ENCODE measurements at regions not wholly inside any gene's neighbourhood (a gene's known extent, or its start where the extent isn't known, plus 50 kb on each side); places are given as distances from the start of the nearest gene placed in this dataset.

DNA sequence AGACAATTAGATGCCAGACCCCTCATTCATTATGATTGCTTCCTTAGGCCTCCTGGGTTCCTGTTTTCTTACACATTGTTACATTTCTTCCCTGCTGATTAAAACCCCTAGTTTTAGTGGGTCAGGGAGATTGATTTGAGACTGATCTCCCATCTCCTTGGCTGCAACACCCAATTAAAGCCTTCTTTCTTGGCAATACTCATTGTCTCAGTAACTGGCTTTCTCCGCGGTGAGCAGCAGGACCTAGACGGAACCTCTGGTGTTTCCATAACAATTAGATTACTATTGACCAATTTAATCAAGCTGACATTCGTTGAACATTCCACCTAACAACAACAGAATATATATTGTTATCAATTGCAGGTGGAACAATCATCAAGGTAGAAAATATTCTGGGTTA, 1676.4 kb upstream of the SLC39A10 start:
- DNase-seq (ENCODE audit: low read depth in 2 of 3, low spot score in 2 of 3): no peak

- no peak for DNase-seq (ENCODE audit: low read depth in 2 of 3, low spot score in 2 of 3)
These were observed 1683.2 kb upstream of the SLC39A10 start for GRCh38 chr2:193973781-193974180.

- no peak for DNase-seq (ENCODE audit: low read depth in 2 of 3, low spot score in 2 of 3)
These were observed 1690.4 kb upstream of the SLC39A10 start for GRCh38 chr2:193966590-193966989.

DNA sequence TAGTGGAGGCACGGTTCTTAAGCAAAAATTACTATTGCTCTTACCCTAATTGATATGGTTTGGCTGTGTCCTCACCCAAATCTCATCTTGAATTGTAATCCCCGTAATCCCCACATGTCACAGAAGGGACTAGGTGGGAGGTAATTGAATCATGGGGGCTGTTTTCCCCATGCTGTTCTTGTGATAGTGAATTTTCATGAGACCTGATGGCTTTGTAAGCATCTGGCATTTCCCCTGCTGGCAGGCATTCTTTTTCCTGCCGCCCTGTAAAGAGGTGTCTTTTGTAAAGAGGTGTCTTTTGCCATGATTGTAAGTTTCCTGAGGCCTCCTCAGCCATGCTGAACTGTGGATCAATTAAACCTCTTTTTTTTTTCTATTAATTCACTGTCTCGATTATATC, 1691.8 kb upstream of the SLC39A10 start:
- DNase-seq (ENCODE audit: low read depth in 2 of 3, low spot score in 2 of 3): no peak

DNA sequence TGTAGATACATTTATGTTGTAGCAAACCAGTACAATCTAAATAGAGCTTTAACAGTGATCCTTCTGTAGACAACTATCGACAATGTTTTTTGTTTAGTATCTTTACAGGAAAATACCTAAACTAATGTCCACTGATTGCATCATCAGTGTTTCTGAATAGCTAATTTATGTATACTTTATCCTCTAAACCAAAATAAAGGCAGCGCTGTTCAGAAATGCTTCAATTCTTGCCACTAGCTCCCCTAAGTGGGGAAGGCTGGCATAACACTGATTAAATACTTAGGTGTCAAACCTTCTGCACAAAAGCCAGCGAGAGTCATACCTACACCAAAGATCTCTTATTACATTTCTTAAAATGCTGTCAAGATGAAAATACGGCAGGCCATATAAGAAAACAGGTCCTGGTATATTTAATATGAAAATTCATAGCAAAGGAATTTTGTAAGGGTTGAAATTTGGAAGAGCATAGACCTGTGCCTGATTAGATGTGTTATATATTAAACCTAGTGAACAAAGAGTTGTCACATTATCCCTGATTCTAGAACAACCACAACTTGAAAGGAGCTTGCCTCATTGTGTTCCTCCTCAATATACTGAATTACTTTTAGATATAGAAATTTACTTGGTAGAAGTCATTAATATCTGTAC, 1693.4 kb upstream of the SLC39A10 start:
- DNase-seq (ENCODE audit: low read depth in 2 of 3, low spot score in 2 of 3): peak in 2 of 3 donors; percentile 1 to 33

GRCh38 chr2:193946806-193947205, 1710.2 kb upstream of the SLC39A10 start:
- DNase-seq (ENCODE audit: low read depth in 2 of 3, low spot score in 2 of 3): no peak

DNA sequence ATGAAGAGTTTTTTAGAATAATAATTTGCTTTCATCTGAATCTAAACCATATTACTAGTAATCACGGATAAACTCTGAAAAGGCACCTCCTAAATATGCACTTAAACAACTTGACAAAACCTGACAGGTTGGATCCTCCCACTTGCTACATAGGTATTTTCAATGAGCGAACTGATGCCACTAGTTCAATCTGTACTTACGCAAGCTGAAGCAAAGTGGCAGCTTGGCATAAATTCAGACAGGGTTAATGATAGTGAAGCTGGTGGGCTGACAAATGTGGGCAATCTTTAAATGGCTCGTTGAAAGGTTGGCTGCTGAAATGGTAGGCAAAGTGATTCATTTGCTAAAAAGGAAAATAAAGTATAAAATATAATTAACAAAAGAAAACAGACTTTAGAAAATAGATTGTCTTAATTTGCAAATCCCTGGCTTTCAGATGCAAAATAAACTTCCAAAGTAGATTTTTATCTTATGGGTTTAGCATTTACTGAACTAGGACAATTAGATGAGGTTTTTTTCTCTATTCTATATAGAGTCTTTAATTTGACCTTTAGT, 1713.5 kb upstream of the SLC39A10 start:
- no peak for DNase-seq (ENCODE audit: low read depth in 2 of 3, low spot score in 2 of 3)

DNA sequence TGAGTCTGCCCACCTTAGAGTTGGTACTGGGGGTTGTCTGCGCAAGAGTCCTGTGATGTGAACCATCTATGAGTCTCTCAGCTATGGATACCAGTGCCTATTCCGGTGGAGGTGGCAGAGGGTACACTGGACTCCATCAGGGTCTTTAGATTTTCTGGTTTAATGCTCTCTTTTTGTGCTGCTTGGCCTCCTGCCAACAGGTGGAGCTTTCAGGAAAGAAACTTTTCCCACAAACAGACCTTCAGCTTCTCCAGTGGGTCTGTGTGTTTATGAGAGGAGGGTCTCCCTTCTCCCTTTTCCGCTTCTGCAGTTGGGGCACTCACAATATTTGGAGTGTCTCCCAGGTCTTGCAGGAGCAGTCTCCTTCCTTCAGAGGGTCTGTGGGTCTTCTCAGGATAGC, 1721.9 kb upstream of the SLC39A10 start:
- no peak for DNase-seq (ENCODE audit: low read depth in 2 of 3, low spot score in 2 of 3)

- DNase-seq (ENCODE audit: low read depth in 2 of 3, low spot score in 2 of 3): no peak
These were observed 1727.9 kb upstream of the SLC39A10 start for GRCh38 chr2:193929131-193929530.

- DNase-seq (ENCODE audit: low read depth in 2 of 3, low spot score in 2 of 3): peak in 1 of 3 donors; percentile 17
These were observed 1712.8 kb upstream of the TMEFF2 start for GRCh38 chr2:193907561-193907960.

DNA sequence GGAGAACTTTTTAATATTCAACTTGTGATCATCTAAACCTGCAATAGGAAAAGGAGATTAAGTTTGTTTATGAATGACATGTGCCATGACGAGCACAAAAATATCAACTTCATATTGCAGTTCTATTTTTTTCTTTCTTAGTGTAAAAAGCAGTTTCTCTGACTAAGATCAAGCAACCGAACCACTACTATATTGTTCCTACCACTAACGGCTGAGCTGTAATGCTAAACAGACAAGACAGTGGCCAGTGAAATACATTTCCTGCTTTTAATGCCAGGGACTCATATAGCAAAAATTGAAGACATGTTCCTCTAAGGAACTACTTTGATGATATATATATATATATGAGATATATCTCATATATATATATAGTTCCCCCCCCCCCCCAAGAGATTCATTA, 1705.6 kb upstream of the TMEFF2 start:
- no peak for DNase-seq (ENCODE audit: low read depth in 2 of 3, low spot score in 2 of 3)

GRCh38 chr2:193895226-193895625, 1700.5 kb upstream of the TMEFF2 start:
- DNase-seq (ENCODE audit: low read depth in 2 of 3, low spot score in 2 of 3): no peak

- DNase-seq (ENCODE audit: low read depth in 2 of 3, low spot score in 2 of 3): no peak
These were observed 1699.3 kb upstream of the TMEFF2 start for GRCh38 chr2:193894081-193894480.

DNA sequence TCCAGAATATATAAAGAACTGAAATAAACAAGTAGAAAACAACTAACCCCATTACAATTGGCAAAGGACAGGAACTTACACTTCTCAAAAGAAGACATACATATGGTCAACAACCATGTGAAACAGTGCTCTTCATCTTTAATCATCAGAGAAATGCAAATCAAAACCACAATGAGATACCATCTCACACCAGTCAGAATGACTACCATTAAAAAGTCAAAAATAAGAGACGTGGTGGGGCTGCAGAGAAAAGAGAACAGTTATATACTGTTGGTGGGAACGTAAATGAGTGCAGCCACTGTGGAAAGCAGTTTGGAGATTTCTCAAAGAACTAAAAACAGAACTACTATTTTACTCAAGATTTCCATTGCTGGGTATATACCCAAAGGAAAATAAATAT, 1696.3 kb upstream of the TMEFF2 start:
- no peak for DNase-seq (ENCODE audit: low read depth in 2 of 3, low spot score in 2 of 3)

DNA sequence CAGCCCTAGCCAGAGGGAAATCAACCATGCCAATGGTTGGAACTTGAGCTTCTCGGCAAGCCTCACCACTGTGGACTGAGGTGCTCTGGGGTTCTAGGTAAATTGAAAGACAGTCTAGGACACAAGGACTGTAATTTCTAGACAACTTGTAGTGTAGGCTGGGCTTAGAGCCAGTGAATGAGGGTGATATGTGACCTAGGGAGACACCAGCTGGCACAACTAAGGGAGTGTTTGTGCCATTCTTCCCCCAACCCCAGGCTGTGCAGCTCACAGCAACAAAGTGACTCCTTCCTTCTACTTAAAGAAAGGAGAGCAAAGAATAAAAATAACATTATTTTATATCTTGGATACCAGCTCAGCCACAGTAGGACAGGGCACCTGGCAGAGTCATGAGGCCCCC, 1690.7 kb upstream of the TMEFF2 start:
- DNase-seq (ENCODE audit: low read depth in 2 of 3, low spot score in 2 of 3): no peak

DNA sequence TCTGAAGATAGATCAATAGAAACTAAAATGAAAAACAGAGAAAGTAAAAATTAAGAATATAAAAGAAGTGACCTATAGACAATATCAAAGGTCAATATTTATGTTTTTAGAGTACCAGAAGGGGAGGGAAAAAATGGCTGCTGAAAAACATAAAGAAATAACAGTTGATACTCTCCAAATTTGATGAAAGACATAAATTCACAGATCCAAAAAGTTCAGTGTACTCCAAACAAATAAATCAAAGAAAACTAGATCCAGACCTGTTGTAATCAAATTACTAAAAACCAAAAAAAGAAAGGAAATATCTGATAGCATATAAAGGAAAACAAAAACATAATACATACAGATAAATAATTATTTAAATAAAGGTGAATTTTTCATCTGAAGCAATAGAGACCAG, 1689.1 kb upstream of the TMEFF2 start:
- no peak for DNase-seq (ENCODE audit: low read depth in 2 of 3, low spot score in 2 of 3)

GRCh38 chr2:193876980-193877379, 1682.2 kb upstream of the TMEFF2 start:
- no peak for DNase-seq (ENCODE audit: low read depth in 2 of 3, low spot score in 2 of 3)

- no peak for DNase-seq (ENCODE audit: low read depth in 2 of 3, low spot score in 2 of 3)
These were observed 1674.8 kb upstream of the TMEFF2 start for GRCh38 chr2:193869564-193869963.

DNA sequence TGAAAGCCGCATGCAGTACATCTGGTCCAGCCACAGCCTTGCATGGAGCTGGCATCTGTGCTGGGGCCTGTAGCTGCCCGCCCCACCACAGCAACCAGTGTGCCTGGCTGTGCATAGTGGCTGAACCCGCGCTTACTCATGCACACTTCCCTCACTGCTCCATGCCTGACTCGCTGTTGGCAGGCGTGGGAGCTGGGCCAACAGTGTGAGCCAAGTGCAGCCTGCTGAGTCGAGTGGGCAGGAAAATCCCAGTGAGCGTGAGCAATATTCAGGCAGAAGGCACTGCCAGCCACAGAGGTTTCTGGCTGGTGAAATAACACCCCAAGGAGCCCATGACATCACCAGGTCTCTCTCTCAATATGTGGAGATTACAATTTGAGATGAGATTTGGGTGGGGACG, 1674.1 kb upstream of the TMEFF2 start:
- no peak for DNase-seq (ENCODE audit: low read depth in 2 of 3, low spot score in 2 of 3)

GRCh38 chr2:193868132-193868531, 1673.4 kb upstream of the TMEFF2 start:
- no peak for DNase-seq (ENCODE audit: low read depth in 2 of 3, low spot score in 2 of 3)

DNA sequence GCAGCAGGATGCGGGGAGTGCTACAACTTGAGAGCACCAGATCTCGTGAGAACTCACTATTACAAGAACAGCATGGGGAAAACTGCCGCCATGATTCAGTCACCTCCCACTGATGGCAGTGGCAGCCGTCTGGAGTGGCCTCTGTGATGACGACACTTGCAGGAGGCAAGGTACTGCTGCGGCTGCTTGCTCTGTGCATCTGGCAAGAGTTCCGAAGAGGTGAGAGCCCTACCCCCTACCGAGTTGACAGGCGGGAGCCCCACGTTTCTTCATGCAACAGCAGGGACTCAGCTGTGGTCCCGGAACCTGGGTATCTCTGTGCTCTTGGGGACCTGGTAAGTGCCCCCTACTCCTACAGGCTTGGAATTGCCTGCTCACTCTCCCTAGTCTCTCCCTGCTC, 1672.7 kb upstream of the TMEFF2 start:
- DNase-seq (ENCODE audit: low read depth in 2 of 3, low spot score in 2 of 3): no peak

GRCh38 chr2:193861557-193861956, 1666.8 kb upstream of the TMEFF2 start:
- no peak for DNase-seq (ENCODE audit: low read depth in 2 of 3, low spot score in 2 of 3)

GRCh38 chr2:193847991-193848390, 1653.3 kb upstream of the TMEFF2 start:
- no peak for DNase-seq (ENCODE audit: low read depth in 2 of 3, low spot score in 2 of 3)
